Activated naive CD4-positive, alpha-beta T cell (primary cell): ENCODE measurements at regions not wholly inside any gene's neighbourhood (a gene's known extent, or its start where the extent isn't known, plus 50 kb on each side); places are given as distances from the start of the nearest gene placed in this dataset.
"Not testable (repeated sequence)": the region's sequence is repeated elsewhere in the genome, so short reads cannot be mapped to it uniquely, and the experiment has no call there.

Source experiments
- DNase-seq, 4 experiments: peaks; one replicate each; lab custom pipeline; 2025; lab: John Stamatoyannopoulos, UW

DNA sequence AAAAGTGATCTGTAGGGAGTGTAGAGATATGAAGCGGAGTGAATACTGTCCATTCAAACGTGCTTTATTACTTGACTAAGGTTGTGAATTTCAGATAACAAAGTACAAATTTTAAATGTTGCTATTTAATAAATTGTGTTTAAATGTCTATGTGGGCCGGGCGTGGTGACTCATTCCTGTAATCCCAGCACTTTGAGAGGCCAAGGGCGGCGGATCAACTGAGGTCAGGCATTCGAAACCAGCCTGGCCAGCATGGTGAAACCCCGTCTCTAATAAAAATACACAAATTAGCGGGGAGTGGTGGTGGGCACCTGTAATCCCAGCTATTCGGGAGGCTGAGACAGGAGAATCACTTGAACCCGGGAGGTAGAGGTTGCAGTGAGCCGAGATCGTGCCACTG, 1544.1 kb downstream of the SLITRK5 start:
- DNase-seq = not testable (repeated sequence)

DNA sequence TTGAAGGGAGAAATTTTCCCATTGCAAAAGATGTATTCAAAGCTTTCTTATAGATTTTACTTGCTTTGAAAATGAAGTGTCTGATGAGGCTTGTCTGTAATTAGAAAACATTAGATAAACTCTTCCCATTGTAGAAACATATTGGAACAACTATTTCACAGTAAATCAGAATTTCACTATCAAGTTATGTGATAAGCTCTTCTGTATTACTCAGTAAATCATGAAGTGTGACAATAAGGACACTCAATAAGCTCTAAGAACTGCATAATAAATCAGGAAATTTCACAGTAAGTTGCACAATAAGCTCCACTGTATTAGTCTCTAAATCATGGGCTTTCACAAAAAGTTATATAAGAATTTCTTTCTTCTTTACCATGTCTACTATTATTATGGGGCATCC, 1546.6 kb downstream of the SLITRK5 start:
- DNase-seq = no peak

DNA sequence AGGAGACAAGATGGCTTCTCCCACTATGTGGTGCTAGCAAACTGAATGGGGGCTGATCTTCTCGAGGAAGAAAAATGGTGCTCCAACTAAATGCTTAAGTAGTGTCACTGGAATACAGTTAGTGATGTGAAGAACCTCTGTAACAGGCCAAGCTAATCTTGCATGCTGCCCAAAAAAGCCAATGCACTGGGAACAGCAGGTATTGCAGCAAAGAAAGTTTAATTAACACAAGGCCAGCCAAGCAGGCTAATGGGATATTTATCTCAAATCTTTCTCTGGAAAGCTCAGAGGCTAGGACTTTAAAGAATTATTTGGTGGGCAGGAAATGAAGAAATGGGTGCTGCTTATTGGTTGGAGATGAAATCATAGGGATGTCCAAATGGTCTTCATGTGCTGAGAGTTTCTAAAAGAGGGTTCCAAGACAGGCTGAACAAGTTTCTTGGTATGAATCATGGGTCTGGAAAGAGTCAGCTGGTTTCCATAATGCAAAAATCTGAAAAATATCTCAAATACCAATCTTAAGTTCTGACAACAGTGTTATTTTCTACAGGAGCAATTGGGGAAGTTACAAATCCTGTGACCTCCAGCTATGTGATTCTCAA, 1550.5 kb downstream of the SLITRK5 start:
- DNase-seq = no peak

DNA sequence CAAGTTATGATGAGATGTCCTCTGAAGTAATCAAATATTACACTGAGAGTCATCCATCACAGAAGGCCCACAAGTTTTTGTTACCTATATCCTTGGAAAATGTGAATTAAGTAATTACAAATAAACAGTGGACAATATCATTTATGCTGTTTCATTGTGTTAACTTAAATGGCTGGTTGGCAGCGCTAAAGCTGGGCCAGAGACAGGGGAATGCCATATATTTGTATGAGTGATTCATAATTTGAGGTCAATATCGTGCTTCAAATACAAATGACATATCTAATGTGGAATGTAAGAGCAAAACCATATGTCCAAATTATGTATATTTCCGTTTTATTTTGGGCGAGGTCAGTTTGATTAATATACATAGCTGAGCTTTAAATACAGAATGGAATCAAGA, 1556.2 kb downstream of the SLITRK5 start:
- no peak for DNase-seq

DNA sequence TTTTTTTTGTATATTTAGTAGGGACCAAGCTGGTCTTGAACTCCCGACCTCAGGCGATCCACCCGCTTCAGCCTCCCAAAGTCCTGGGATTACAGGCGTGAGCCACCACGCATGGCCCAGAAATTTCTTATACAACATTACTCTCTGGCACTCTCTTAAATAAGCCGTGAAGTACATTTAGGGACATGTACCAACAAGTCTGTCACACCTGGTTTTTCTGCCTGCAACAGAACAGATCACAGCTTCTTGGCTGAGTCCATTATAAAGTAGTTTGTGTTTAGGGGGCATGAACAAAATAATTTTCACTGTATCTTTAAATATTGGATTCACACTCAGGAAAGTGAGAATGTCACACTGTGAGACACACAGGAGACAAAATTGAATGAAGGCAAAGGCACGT, 1567.3 kb downstream of the SLITRK5 start:
- no peak for DNase-seq

DNA sequence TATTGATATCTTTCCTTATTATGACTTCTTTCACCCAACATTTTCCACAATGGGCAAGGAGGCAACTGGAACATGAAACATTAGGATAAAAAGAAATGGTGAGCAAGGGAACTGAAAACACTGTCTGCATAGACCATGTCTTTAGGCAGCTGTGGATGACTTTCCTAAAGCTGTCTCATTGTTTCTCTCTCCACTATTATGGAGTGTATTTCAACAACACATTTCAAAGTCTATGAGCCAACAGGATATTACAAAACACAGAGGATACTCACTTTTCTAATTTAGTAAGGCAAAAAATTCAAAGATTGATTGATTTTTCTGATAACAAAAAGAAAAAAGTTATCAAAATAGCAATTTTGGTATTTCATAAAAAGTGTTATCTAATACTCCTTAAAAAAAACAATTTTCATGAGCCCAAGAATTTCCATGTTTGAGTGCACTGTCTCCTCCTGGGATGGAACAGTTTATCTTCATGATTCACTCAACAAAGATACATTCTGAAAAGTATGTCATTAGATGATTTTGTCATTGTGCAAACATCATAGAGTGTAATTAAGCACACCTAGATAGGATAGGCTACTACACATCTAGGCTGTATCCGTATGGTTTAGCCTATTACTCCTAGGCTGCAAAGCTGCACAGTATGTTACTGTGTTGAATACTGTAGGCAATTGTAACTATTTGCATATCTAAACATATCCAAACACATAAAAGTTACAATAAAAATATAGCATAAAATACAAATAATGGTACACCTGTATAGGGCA, 1568.4 kb downstream of the SLITRK5 start:
- DNase-seq = no peak

DNA sequence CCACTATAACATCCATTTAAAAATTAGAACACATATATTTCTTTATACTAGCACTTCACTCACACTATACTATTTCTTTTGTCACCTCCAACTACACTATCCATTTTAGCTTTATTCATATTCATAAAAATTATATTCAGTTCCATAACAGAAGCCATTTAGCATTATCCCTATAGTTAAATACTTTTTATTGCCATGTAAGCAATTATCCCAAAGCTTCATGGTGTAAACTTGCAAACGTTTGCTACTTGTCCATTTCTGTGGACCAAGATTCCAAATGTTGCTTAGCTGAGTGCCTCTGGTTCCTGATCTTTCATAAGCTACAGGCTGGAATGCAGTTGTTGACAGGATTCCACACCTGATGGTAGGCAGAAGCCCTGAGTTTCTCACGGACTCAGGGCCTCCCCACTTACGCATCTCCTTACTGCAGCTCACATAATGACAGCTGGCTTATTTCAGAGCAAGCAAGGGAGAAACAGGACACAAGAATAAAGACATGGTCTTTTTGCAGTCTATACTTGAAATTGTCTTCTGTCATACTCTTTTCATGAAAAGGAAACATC, 1584.8 kb downstream of the SLITRK5 start:
- no peak for DNase-seq

DNA sequence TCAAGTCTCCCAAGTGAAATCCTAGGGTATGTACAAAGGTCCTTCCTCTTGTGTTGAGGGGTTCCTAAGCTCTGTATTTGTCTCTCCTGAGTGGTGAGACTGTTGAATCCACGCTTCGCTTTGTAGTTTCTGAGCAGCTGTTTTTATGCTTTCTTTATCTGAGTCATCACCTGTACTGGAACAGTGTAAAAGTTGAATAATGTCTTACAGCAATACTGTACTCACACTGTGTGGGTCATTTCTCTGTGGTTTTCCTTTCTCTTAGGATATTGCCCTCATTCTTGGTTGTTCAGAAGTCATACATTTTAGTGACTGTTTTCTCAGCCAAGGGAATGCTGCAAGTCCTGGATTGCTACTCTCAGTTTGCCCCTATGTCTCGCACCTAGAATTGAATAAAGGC, 1596.6 kb downstream of the SLITRK5 start:
- DNase-seq = no peak

DNA sequence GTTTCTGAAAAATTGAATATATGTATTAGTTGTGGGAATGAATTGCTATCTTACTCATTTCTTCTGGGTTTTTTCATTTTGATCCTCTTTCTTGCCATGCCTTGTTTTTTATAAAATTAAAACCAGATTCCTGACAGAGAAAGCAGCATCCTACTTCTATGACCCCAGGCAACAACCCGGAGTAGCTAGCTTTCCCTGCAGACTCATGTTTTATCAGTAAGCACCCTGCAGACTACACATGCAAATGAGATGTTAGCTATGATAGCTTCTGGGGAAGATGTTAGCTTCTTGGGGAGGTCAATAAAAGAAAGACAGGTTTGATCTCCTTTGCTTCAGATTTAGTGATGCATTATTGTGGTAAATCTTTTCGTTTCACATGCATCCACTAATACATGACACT, 1598.6 kb downstream of the SLITRK5 start:
- DNase-seq = no peak

DNA sequence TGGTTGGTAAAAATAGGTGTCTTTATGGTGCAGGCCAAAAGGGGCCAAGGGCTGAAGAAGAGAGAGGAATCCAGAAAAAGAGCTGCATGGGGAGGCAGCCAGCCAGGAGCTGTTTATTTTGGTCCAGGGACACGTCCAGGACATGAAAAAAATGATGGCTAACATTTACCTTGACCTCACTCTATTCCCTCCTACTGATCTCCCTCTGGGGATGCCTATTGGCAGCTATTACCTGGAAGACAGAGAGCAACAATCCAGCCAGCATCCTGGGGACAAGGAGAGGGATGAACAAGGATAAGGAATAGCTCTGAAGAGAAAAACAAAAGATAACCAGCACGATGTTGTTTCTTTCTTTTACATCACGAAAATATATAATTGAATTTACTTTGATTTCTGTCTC, 1599.6 kb downstream of the SLITRK5 start:
- DNase-seq = no peak

DNA sequence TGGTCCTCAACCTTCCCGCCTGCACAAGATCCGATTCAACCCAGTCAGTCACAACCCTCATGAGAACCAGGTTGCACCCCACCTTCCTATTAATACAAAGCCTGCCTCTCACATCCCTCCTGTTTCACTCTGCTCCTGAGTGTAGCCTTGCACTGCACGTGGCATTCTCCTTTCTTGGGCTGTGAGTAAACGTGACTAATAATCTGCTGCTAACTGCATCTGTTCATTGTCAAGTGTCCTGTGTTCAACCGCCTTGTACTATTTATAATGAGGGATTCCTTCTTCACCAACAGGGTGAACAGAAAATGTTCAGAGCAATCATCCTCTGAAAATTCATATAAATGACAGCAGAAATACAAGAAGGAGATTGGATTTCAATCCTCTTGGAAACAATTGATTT, 1608.2 kb downstream of the SLITRK5 start:
- DNase-seq = no peak

DNA sequence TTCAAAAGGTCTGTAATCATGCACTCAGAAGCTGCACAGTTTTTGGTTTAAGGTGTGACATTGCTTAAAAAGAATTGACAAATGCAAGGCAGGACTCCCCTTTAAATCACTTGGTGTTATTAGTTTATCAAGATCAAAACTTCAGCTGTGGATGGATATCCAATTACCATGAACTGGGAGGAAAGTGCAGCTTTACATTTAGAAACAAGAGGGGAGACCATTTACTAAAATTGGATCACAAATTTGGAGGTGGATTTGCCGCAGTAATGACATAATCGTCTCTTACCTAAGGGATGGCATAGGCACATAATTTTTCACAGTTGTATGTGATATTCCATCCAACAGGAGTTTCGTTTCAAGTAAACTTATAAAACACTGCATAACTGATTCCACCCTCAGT, 1610.2 kb downstream of the SLITRK5 start:
- no peak for DNase-seq

DNA sequence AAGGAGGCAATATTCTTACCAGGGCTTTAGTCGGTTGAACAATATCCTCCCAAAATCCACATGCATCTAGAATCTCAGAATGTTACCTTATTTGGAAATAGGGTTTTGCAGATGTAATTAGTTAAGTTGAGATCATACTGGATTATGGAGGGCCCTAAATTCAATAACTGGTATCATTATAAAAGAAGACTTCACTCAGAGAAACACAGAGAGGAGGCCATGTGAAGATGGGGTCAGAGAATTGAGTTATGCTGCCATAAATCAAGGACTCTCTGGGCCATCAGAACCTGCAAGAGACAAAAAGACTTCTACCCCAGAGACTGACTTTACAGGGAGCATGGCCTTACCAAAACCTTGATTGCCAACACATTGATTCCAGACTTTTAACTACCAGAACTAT, 1611.1 kb downstream of the SLITRK5 start:
- DNase-seq = no peak

DNA sequence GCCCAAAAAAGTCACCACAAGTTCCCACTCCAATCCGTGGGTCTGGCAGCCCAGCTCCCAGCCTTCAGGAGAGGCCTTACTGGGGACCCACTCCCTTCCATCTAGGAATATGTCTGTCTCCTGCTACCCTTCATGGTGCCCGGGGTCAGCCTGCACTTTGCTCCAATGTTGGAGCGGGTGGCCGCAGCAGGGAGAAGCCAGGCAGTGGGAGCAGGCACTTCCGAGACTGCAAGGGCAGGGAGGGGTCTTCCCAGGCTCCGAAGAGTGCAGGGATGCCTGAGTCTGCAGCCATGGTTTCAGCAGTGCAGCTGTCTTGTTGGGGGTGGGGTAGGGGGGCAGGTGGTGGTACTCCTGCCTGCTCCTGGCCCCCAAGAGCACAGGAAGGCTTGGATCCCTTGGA, 1616.2 kb downstream of the SLITRK5 start:
- no peak for DNase-seq

DNA sequence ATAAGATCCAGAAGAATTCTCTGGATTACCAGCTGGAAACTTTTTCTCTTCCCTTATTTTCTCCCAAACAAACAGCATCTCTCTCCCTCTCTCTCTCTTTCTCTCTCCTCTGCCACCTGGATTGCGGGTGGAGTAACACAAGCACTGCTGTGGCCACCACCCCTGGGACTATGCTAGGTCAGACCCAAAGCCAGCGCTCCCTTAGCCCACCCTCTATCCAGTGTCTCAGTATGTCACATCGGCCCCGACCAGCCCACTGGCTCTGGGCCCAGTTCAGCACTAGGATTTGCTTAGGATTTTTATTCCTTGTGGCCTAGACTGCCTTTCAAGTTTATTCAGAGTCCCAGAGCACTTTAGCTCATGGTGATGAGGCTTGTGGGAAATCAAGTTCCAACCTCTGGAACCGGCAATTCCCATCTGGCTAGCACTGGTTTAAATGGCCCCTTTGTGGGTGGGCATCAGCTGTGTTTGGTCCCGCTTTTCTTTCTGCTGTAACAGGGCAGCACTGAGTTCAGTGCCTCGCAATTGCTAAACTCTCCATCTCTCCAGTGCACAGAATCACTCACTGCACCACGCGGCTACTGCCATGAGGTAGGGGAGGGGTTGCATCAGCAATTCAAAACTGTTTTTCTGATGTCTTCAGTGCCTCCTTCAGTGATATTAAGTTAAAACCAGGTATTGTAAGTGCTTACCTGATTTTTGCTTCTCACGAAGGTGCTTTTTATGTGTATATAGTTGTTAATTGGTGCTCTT, 1623.1 kb downstream of the SLITRK5 start:
- DNase-seq = no peak

DNA sequence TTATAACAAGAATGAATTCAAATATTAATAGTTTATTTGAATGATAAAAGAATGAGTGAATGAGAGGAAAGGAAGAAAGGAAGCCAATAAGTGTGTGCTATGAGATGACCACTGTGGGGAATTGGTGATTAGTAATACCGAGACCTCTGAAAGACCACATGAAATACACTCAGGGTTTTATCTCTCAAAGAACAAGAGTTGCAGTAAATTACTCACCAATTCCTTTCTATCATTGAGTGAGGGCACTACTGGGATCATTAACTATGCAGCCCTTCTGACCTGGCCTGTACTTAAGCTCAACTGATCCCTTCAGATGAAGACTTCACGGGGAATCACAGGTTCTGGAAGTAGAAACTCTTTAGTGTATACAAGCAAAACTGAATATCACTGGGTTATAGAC, 1636.1 kb downstream of the SLITRK5 start:
- DNase-seq = no peak

DNA sequence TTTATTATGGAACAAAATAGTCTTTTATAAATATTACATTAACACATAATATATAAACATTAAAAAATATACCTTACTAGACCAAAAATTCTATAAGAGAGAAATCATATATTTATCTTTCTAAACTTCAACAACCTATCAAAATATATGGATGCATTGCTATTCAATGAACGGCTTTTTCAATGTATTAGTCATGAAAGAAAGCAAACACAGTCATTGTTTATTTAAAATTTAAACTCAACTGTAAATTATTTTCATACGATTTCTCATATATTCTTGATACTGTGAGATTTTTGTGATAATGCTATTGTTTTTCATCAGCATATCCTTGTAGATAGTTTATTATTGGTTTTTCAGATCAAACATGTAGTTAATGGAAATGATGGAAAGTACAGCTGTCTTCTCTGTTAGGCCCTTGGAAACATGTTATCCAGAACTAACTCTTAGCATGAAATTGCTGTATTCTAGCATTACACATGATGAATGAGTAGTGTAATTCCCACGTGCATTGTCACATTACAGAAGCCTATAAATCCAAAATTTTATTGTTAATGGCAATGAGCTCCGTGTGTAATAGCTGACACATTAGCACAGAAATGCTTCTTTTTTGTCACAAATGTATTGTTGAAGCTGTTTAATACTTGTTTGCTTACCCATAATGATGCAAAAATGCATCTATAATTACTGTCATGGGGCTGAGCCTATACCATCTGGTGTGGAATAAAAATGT, 1639.9 kb downstream of the SLITRK5 start:
- DNase-seq = no peak

DNA sequence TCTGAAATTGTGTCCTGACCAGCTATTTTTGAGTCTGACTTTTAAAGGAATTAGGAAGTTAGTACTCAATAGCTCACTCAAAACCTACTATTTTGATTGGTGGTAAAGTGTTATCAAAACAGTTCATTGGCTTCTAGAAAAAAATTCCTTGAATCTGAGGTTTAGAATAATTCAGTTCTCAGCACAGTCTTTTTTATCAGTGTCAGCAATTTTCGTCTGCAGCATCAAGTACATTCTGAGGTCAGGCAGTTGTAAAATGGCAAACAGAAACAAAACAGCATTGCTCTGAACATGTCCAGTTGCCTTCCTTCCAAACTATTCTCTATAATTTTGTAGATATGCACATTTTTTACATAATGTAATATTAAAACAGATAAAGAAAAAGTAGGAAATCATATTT, 1644.1 kb downstream of the SLITRK5 start:
- DNase-seq = no peak

DNA sequence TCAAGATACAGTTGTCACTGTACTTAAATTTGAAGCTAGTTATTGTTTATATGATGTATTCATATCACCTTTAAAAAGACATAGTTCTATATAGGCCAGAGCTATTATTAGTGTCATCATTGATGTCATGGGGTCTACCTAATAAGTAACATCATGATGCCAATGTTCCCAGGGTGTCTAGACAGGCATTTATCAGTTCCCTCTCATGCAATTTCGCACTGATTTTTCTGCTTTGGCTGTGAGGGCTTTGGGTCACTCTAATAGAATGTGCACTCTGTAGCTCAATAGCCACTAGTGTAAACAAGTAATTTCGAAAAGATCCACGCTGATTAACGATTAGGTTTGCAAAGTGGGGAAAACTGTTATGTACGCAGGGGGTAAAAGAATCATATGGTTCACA, 1651.3 kb downstream of the SLITRK5 start:
- no peak for DNase-seq

DNA sequence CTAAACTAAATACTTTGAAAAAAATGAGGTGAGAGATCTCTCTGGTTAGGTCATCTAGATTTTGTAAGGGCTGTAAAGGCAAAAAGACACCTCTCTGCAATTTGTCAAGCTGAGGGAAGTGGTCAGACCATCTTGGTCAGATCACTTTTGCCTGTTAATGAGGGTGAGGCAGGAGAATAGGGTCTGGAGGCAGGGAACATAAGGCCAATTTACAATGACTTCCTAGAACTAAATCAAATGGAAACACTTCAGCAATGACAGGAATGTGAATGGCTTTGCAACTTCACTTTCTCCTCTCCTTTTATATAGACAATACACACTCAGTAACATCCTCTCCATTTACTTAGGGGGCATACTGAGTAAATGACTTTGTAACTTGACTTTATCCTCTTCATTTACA, 1653.4 kb downstream of the SLITRK5 start:
- no peak for DNase-seq

DNA sequence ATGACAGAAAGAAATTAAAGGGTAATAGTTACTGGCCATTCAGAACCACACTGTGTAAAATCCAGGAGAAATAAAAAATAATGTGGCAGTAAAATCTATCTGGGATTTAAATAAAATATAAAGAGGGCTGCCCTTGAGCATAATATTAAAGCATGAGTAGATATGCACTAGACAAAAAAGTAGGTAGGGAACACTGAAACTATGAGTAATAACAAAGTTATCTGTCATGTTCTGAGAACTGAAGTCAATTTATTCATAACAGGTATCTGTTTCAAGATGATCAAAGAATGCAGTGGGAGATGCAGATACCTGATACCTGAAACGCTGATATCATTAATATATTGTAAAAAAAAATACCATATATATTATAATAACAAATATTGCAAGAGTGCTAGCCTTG, 1672.0 kb downstream of the SLITRK5 start:
- DNase-seq = no peak

DNA sequence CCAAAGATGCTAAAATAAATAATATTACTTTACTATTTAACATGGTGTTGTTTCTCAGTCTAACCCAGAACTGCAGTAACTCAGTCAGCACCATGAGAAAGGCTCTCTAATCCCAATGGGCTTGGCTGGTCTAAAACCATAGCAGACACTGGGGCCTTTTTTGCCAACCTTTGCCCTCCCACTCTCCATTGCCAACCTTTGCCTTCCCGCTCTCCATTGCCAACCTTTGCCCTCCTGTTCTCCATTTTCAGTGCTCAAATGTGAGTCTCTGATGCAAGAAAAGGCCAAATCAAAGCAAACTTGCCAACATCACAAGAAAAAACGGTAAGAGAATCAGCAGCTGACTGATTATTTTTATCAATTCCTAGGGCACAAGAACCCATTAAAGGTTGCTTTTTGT, 1681.2 kb downstream of the SLITRK5 start:
- no peak for DNase-seq
